ENCODE measurements at regions not wholly inside any gene's neighbourhood (a gene's known extent, or its start where the extent isn't known, plus 50 kb on each side); places are given as distances from the start of the nearest gene placed in this dataset.

- no peak for TF ChIP-seq BACH2 (CRISPR knock-in tag; IDR thresholded peaks at IDR 0.05; ENCODE audit: borderline replicate concordance)
- no peak for TF ChIP-seq ESRRG (CRISPR knock-in tag; IDR thresholded peaks at IDR 0.05)
- no peak for TF ChIP-seq CREB5 (CRISPR knock-in tag; IDR thresholded peaks at IDR 0.05; ENCODE audit: low read depth)
- ATAC-seq, result no peak
Measured at GRCh38 chr10:123492016-123492415, 174.1 kb upstream of the GPR26 start.

- TF ChIP-seq CSDC2 (CRISPR knock-in tag; IDR thresholded peaks at IDR 0.05) (no peak), ZNF70 (CRISPR knock-in tag; IDR thresholded peaks at IDR 0.05) (no peak), GLIS3 (CRISPR knock-in tag; IDR thresholded peaks at IDR 0.05) (no peak), ZFP3 (CRISPR knock-in tag; IDR thresholded peaks at IDR 0.05) (no peak), ZNF565 (CRISPR knock-in tag; conservative IDR thresholded peaks at IDR 0.05; ENCODE audit: low read depth) (no peak), ZC3H10 (CRISPR knock-in tag; IDR thresholded peaks at IDR 0.05) (no peak), TCF4 (CRISPR knock-in tag; IDR thresholded peaks at IDR 0.05; ENCODE audit: borderline replicate concordance) (no peak), TOX (CRISPR knock-in tag; IDR thresholded peaks at IDR 0.05; ENCODE audit: borderline replicate concordance) (no peak), ISL1 (CRISPR knock-in tag; IDR thresholded peaks at IDR 0.05) (no peak), ZFP30 (CRISPR knock-in tag; IDR thresholded peaks at IDR 0.05) (no peak), TSHZ2 (CRISPR knock-in tag; IDR thresholded peaks at IDR 0.05) (no peak), ZNF8 (CRISPR knock-in tag; IDR thresholded peaks at IDR 0.05) (no peak), ARNTL (CRISPR knock-in tag; IDR thresholded peaks at IDR 0.05; ENCODE audit: borderline replicate concordance, low read depth) (no peak), CSRNP3 (CRISPR knock-in tag; IDR thresholded peaks at IDR 0.05) (no peak), CREB5 (CRISPR knock-in tag; IDR thresholded peaks at IDR 0.05; ENCODE audit: low read depth) (no peak), BACH2 (CRISPR knock-in tag; IDR thresholded peaks at IDR 0.05; ENCODE audit: borderline replicate concordance) (no peak), SNAI2 (CRISPR knock-in tag; IDR thresholded peaks at IDR 0.05) (no peak), OSR1 (CRISPR knock-in tag; IDR thresholded peaks at IDR 0.05) (no peak), ESRRG (CRISPR knock-in tag; IDR thresholded peaks at IDR 0.05) (no peak)
- ATAC-seq, result no peak
Measured at GRCh38 chr10:123494301-123494808, 171.8 kb upstream of the GPR26 start.

GRCh38 chr10:123496375-123496774 lies 169.8 kb upstream of the GPR26 start:
- no peak for TF ChIP-seq ZFP3 (CRISPR knock-in tag; IDR thresholded peaks at IDR 0.05)
- no peak for TF ChIP-seq ZNF70 (CRISPR knock-in tag; IDR thresholded peaks at IDR 0.05)
- TF ChIP-seq TSHZ2 (CRISPR knock-in tag; IDR thresholded peaks at IDR 0.05), result no peak
- TF ChIP-seq RARB (CRISPR knock-in tag; IDR thresholded peaks at IDR 0.05), result no peak
- TF ChIP-seq OSR1 (CRISPR knock-in tag; IDR thresholded peaks at IDR 0.05), result no peak
- no peak for TF ChIP-seq ZFP30 (CRISPR knock-in tag; IDR thresholded peaks at IDR 0.05)
- ATAC-seq, result no peak

All from SK-N-SH treated with all-trans-retinoic acid at 6 μM for 48 hours (cell line).